MM.1S (cell line): ENCODE measurements at regions not wholly inside any gene's neighbourhood (a gene's known extent, or its start where the extent isn't known, plus 50 kb on each side); places are given as distances from the start of the nearest gene placed in this dataset.

Experiments used
- CTCF ChIP-seq: fragments of 300-600 bp; sonication (generic); IDR thresholded peaks from 2 replicates; pipeline ENCODE4 v1.5.1; 2016; ENCODE audit warnings: antibody characterized with exemption, low read length, mixed read lengths
- EZH2 ChIP-seq: fragments of 300-600 bp; sonication (generic); optimal IDR thresholded peaks from 2 replicates; pipeline ENCODE3; 2017; ENCODE audit warnings: low read depth, mild to moderate bottlenecking, antibody characterized with exemption, low read length, mixed read lengths

- TF ChIP-seq CTCF (no peak), EZH2 (no peak)
These were observed 116.4 kb upstream of the NKX1-1 start for GRCh38 chr4:1522606-1523005.
